ENCODE measurements at regions not wholly inside any gene's neighbourhood (a gene's known extent, or its start where the extent isn't known, plus 50 kb on each side); places are given as distances from the start of the nearest gene placed in this dataset.

- TF ChIP-seq E2F6 (IDR thresholded peaks at IDR 0.05) = no peak
- no peak for TF ChIP-seq CBX5 (IDR thresholded peaks at IDR 0.05; ENCODE audit: low read depth, low read length)
- TF ChIP-seq POLR2AphosphoS5 (IDR thresholded peaks at IDR 0.05; ENCODE audit: low read depth, low read length) = no peak
Measured at GRCh38 chrX:135644624-135645023, 68.8 kb upstream of the CT45A1 start (continued).

Data from H1 (cell line).